Keratinocyte (primary cell): ENCODE measurements at regions not wholly inside any gene's neighbourhood (a gene's known extent, or its start where the extent isn't known, plus 50 kb on each side); places are given as distances from the start of the nearest gene placed in this dataset.

Source experiments
- EZH2 ChIP-seq: IDR thresholded peaks from one replicate; pipeline ENCODE4 v1.6.1; 2012; ENCODE audit warnings: inconsistent platforms, mild to moderate bottlenecking, low read length, moderate library complexity
- TF ChIP-seq, protein P1 (sequence below), 3 experiments: IDR thresholded peaks in 1 of 3; conservative IDR thresholded peaks in 1 of 3; optimal IDR thresholded peaks in 1 of 3; 2 replicates in 2 of 3; 3 replicates in 1 of 3; pipeline versions ENCODE3 to v1.5.1; 2011; ENCODE audit warnings: low read length in 3 of 3, mild to moderate bottlenecking in 3 of 3, moderate library complexity in 2 of 3, control low read depth in 1 of 3, inconsistent platforms in 1 of 3; ENCODE audit not compliant: insufficient read depth in 2 of 3; ENCODE audit errors: extremely low read depth in 1 of 3

- TF ChIP-seq, protein P1, sequence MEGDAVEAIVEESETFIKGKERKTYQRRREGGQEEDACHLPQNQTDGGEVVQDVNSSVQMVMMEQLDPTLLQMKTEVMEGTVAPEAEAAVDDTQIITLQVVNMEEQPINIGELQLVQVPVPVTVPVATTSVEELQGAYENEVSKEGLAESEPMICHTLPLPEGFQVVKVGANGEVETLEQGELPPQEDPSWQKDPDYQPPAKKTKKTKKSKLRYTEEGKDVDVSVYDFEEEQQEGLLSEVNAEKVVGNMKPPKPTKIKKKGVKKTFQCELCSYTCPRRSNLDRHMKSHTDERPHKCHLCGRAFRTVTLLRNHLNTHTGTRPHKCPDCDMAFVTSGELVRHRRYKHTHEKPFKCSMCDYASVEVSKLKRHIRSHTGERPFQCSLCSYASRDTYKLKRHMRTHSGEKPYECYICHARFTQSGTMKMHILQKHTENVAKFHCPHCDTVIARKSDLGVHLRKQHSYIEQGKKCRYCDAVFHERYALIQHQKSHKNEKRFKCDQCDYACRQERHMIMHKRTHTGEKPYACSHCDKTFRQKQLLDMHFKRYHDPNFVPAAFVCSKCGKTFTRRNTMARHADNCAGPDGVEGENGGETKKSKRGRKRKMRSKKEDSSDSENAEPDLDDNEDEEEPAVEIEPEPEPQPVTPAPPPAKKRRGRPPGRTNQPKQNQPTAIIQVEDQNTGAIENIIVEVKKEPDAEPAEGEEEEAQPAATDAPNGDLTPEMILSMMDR (optimal IDR thresholded peaks at IDR 0.05 in 1 of 3, IDR thresholded peaks at IDR 0.05 in 1 of 3, conservative IDR thresholded peaks at IDR 0.05 in 1 of 3; ENCODE audit: extremely low read depth in 1 of 3, insufficient read depth in 2 of 3, low read length in 3 of 3) = no peak
- TF ChIP-seq EZH2 = no peak
These were observed 102.1 kb downstream of the S1PR1 start for GRCh38 chr1:101338714-101339430.
